ENCODE measurements at regions not wholly inside any gene's neighbourhood (a gene's known extent, or its start where the extent isn't known, plus 50 kb on each side); places are given as distances from the start of the nearest gene placed in this dataset.
"Not testable (repeated sequence)": the region's sequence is repeated elsewhere in the genome, so short reads cannot be mapped to it uniquely, and the experiment has no call there.

- Histone ChIP-seq H3K9me3 (no peaks in the 10 kb centered on the region), H3K4me3 (no peak overlapping the region), H3K36me3 (no peaks in the 10 kb centered on the region), H3K4me1 (no peaks in the 10 kb centered on the region), H3K27ac (no peak overlapping the region), H3K27me3 (no peaks in the 10 kb centered on the region)
- intact Hi-C loops (cut with DNase I), result loop anchor here in 1 of 10 donors (10.0 kb wide), 1 partner anchor 132 kb away; no protein-coding TSS in a partner anchor
- WGBS, 4 donors, result 81 to 89% (median 84%) methylated on average over 5 of the region's 5 CpGs
- ATAC-seq (no peak), DNase-seq (no peak)
- TF ChIP-seq POLR2A (IDR thresholded peaks at IDR 0.05), result no peak
- TF ChIP-seq, protein P1, sequence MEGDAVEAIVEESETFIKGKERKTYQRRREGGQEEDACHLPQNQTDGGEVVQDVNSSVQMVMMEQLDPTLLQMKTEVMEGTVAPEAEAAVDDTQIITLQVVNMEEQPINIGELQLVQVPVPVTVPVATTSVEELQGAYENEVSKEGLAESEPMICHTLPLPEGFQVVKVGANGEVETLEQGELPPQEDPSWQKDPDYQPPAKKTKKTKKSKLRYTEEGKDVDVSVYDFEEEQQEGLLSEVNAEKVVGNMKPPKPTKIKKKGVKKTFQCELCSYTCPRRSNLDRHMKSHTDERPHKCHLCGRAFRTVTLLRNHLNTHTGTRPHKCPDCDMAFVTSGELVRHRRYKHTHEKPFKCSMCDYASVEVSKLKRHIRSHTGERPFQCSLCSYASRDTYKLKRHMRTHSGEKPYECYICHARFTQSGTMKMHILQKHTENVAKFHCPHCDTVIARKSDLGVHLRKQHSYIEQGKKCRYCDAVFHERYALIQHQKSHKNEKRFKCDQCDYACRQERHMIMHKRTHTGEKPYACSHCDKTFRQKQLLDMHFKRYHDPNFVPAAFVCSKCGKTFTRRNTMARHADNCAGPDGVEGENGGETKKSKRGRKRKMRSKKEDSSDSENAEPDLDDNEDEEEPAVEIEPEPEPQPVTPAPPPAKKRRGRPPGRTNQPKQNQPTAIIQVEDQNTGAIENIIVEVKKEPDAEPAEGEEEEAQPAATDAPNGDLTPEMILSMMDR (IDR thresholded peaks at IDR 0.05), result no peak
These were observed 1181.6 kb upstream of the CELF4 start for GRCh38 chr18:38747153-38747552.

GRCh38 chr18:38720181-38720580 is 1154.6 kb upstream of the CELF4 start:
- ATAC-seq; H3K4me3 ChIP-seq; H3K4me1 ChIP-seq; H3K27me3 ChIP-seq; H3K27ac ChIP-seq; H3K9me3 ChIP-seq; intact Hi-C loops (cut with DNase I); H3K36me3 ChIP-seq; DNase-seq: not testable (repeated sequence)
- 80 to 91% (median 85%) methylated on average over 2 of the region's 2 CpGs for WGBS, 4 donors

DNA sequence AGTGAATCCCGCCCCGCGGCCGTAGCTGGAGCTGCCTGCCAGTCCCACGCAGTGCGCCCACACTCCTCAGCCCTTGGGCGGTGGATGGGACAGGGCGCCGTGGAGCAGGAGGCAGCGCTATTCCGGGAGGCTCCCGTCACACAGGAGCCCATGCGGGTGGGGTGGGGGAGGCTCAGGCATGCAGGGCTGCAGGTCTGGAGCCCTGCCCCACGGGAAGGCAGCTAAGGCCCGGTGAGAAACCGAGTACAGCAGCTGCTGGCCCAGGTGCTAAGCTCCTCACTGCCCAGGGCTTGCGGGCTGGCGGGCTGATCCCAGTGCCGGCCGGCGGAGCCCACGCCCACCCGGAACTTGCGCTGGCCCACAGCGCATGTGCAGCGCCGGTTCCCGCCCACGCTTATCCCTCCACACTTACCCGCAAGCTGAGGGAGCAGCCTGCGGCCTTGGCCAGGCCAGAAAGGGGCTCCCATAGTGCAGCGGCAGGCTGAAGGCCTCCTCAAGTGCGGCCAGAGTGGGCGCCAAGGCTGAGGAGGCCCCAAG is 1152.8 kb upstream of the CELF4 start:
- intact Hi-C loops (cut with DNase I), result no loop called here
- DNase-seq, result peak in 3 of 5 donors; percentile 5 to 58 (median 18)
- no peak overlapping the region for H3K27ac ChIP-seq
- no peaks in the 10 kb centered on the region for H3K4me1 ChIP-seq
- peaks cover 0 to 9% (median 0%) of the 10 kb centered on the region in 12 donors for H3K9me3 ChIP-seq
- H3K27me3 ChIP-seq, result no peaks in the 10 kb centered on the region
- no peak for ATAC-seq
- H3K4me3 ChIP-seq, result no peak overlapping the region
- no peaks in the 10 kb centered on the region for H3K36me3 ChIP-seq
- TF ChIP-seq, protein P1 (IDR thresholded peaks at IDR 0.05), result no peak
- no peak for TF ChIP-seq POLR2A (IDR thresholded peaks at IDR 0.05)
- 97% methylated on average over 20 to 34 of the region's 34 CpGs for WGBS, 4 donors

DNA sequence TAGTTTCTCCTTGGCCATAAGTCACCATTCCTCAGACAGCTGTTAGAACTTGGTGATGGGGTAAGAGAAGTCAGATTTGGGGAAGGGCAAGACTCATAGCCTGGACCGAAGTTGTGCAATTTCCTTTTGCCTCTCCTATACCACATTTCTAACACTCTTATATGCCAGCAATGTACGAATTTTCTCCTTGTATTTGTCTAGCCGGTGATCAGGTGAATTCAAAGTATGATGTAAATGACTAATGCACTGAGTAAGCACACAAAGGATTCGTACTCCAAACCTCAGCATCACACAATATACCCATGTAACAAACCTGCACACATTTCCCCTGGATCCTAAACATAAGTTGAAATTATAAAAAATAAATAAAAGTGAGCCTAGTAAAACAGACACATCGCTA is 1143.5 kb upstream of the CELF4 start:
- WGBS, 4 donors, result 87 to 90% (median 88%) methylated on average over 5 of the region's 5 CpGs
- intact Hi-C loops (cut with DNase I), result no loop called here
- H3K4me3 ChIP-seq, result no peak overlapping the region

More for the DNA sequence above, 1143.5 kb upstream of the CELF4 start:
- Histone ChIP-seq H3K27ac (no peak overlapping the region), H3K9me3 (no peaks in the 10 kb centered on the region), H3K27me3 (no peaks in the 10 kb centered on the region), H3K4me1 (no peaks in the 10 kb centered on the region), H3K36me3 (no peaks in the 10 kb centered on the region)
- DNase-seq, result no peak
- TF ChIP-seq POLR2A (IDR thresholded peaks at IDR 0.05), result no peak
- TF ChIP-seq, protein P1 (IDR thresholded peaks at IDR 0.05), result no peak
- ATAC-seq, result no peak
